ENCODE measurements at regions not wholly inside any gene's neighbourhood (a gene's known extent, or its start where the extent isn't known, plus 50 kb on each side); places are given as distances from the start of the nearest gene placed in this dataset.

- ChIA-PET POLR2A (no interaction called here), CTCF (no interaction called here)
- H3K36me3 ChIP-seq (ENCODE audit: control insufficient read depth in 2 of 2, extremely low read depth in 1 of 2, insufficient read depth in 2 of 2, low read length in 2 of 2): no peaks in the 10 kb centered on the region
- H3K4me1 ChIP-seq (ENCODE audit: control insufficient read depth, extremely low read depth, insufficient read depth, low read length): no peaks in the 10 kb centered on the region
- H3K9me3 ChIP-seq (replicated peaks; ENCODE audit: control insufficient read depth, insufficient read depth, low read length): no peaks in the 10 kb centered on the region
- no peaks in the 10 kb centered on the region for H3K79me2 ChIP-seq (ENCODE audit: control insufficient read depth, insufficient read depth, low read length)
- intact Hi-C loops (cut with micrococcal nuclease): no loop called here
- DNase-seq (ENCODE audit: low read depth, low spot score) (no peak), FAIRE-seq (no peak)
- H3K27me3 ChIP-seq (ENCODE audit: control insufficient read depth in 2 of 2, insufficient read depth in 2 of 2, low read length in 2 of 2): no peaks in the 10 kb centered on the region
- no peak overlapping the region for H3K4me3 ChIP-seq (replicated peaks in 1 of 3; ENCODE audit: insufficient read depth in 1 of 3, low read depth in 1 of 3, low read length in 3 of 3)
- no peak overlapping the region for H3K9ac ChIP-seq (replicated peaks; ENCODE audit: extremely low read depth, insufficient read depth, low read length)
- H2AFZ ChIP-seq (ENCODE audit: low read depth, low read length): no peak overlapping the region
- no peak overlapping the region for H3K27ac ChIP-seq (ENCODE audit: insufficient read depth, low read depth, low read length)
- dilution Hi-C loops (cut with MboI; ENCODE audit: extremely low pct_ligation_motif_present, low sequenced_read_pairs): no loop called here
- no peaks in the 10 kb centered on the region for H3K9me1 ChIP-seq (replicated peaks; ENCODE audit: control insufficient read depth, extremely low read depth, insufficient read depth, low read length)
- H3K4me2 ChIP-seq (ENCODE audit: insufficient read depth, low read length): no peak overlapping the region
- no TSS peak for BruUV-seq (replicated peaks)
- TF ChIP-seq POLR2AphosphoS5 (IDR thresholded peaks at IDR 0.05; ENCODE audit: insufficient read depth, low read depth, low read length): no peak
- no peak for TF ChIP-seq EZH2 (IDR thresholded peaks at IDR 0.05; ENCODE audit: borderline replicate concordance, low read depth, low read length, severe bottlenecking)
- no peak for TF ChIP-seq MYC (IDR thresholded peaks at IDR 0.05; ENCODE audit: low read depth, low read length)
- no peak for TF ChIP-seq FOS (IDR thresholded peaks at IDR 0.05; ENCODE audit: borderline replicate concordance, insufficient read depth, low read length)
- no peak for TF ChIP-seq JUN (IDR thresholded peaks at IDR 0.05; ENCODE audit: borderline replicate concordance, insufficient read depth, insufficient read length, low read depth)
- TF ChIP-seq GATA2 (IDR thresholded peaks at IDR 0.05; ENCODE audit: insufficient read depth, insufficient read length, low read depth, low read length): no peak
- TF ChIP-seq MAX (IDR thresholded peaks at IDR 0.05; ENCODE audit: insufficient read depth, insufficient read length): no peak
- TF ChIP-seq CTCF (IDR thresholded peaks at IDR 0.05; ENCODE audit: extremely low read depth in 1 of 2, insufficient read depth in 1 of 2, low read depth in 1 of 2, low read length in 2 of 2): no peak
- no peak for TF ChIP-seq POLR2A (IDR thresholded peaks at IDR 0.05; ENCODE audit: low read depth, low read length)
- H4K20me1 ChIP-seq (replicated peaks; ENCODE audit: control insufficient read depth, extremely low read depth, insufficient read depth, low read length): no peaks in the 10 kb centered on the region
Measured at GRCh38 chr11:82356316-82356715, 377.3 kb downstream of the FAM181B start.
